ENCODE measurements at regions not wholly inside any gene's neighbourhood (a gene's known extent, or its start where the extent isn't known, plus 50 kb on each side); places are given as distances from the start of the nearest gene placed in this dataset.

- Histone ChIP-seq H3K79me2 (no peaks in the 10 kb centered on the region), H3K9me2 (replicated peaks; ENCODE audit: insufficient read depth) (no peaks in the 10 kb centered on the region), H3K9me3 (ENCODE audit: low read depth) (no peaks in the 10 kb centered on the region), H3K36me3 (replicated peaks; ENCODE audit: insufficient read depth, low read depth) (no peaks in the 10 kb centered on the region), H2AFZ (no peak overlapping the region), H3K4me1 (ENCODE audit: insufficient read depth) (no peaks in the 10 kb centered on the region), H4K20me1 (ENCODE audit: insufficient read depth, poor library complexity, severe bottlenecking) (no peaks in the 10 kb centered on the region), H3K4me2 (no peak overlapping the region), H3K4me3 (no peak overlapping the region), H3K27ac (no peak overlapping the region), H3K27me3 (no peaks in the 10 kb centered on the region)
- DNase-seq (ENCODE audit: low spot score) = no peak
- 76% methylated on average over 2 of the region's 2 CpGs for WGBS (ENCODE audit: low lambda C conversion rate, missing lambda C conversion rate)
- TF ChIP-seq EZH2phosphoT487 (IDR thresholded peaks at IDR 0.05; ENCODE audit: low read depth, severe bottlenecking, unreplicated experiment) (no peak), CTCF (IDR thresholded peaks at IDR 0.05; ENCODE audit: poor library complexity) (no peak), EZH2 (IDR thresholded peaks at IDR 0.05; ENCODE audit: borderline replicate concordance) (no peak)
Measured at GRCh38 chr7:125834421-125834820, 904.8 kb upstream of the POT1 start.

- Histone ChIP-seq H3K36me3 (replicated peaks; ENCODE audit: insufficient read depth, low read depth) (no peaks in the 10 kb centered on the region), H3K9me2 (replicated peaks; ENCODE audit: insufficient read depth) (no peaks in the 10 kb centered on the region), H3K9me3 (ENCODE audit: low read depth) (no peaks in the 10 kb centered on the region), H3K4me1 (ENCODE audit: insufficient read depth) (no peaks in the 10 kb centered on the region), H3K27ac (no peak overlapping the region), H2AFZ (no peak overlapping the region), H3K4me2 (no peak overlapping the region), H3K27me3 (no peaks in the 10 kb centered on the region), H3K79me2 (no peaks in the 10 kb centered on the region), H4K20me1 (ENCODE audit: insufficient read depth, poor library complexity, severe bottlenecking) (no peaks in the 10 kb centered on the region), H3K4me3 (no peak overlapping the region)
- no peak for DNase-seq (ENCODE audit: low spot score)
- no peak for TF ChIP-seq EZH2 (IDR thresholded peaks at IDR 0.05; ENCODE audit: borderline replicate concordance)
- no peak for TF ChIP-seq EZH2phosphoT487 (IDR thresholded peaks at IDR 0.05; ENCODE audit: low read depth, severe bottlenecking, unreplicated experiment)
- TF ChIP-seq CTCF (IDR thresholded peaks at IDR 0.05; ENCODE audit: poor library complexity) = no peak
- 80% methylated on average over 8 of the region's 8 CpGs for WGBS (ENCODE audit: low lambda C conversion rate, missing lambda C conversion rate)
Measured at GRCh38 chr7:125833839-125834238, 904.2 kb upstream of the POT1 start.

GRCh38 chr7:125830743-125831142 lies 901.1 kb upstream of the POT1 start:
- Histone ChIP-seq H3K27ac (no peak overlapping the region), H3K36me3 (replicated peaks; ENCODE audit: insufficient read depth, low read depth) (no peaks in the 10 kb centered on the region), H2AFZ (no peak overlapping the region), H3K9me3 (ENCODE audit: low read depth) (no peaks in the 10 kb centered on the region), H3K4me1 (ENCODE audit: insufficient read depth) (no peaks in the 10 kb centered on the region), H3K4me2 (no peak overlapping the region), H3K4me3 (no peak overlapping the region), H3K79me2 (no peaks in the 10 kb centered on the region), H3K9me2 (replicated peaks; ENCODE audit: insufficient read depth) (no peaks in the 10 kb centered on the region), H3K27me3 (no peaks in the 10 kb centered on the region), H4K20me1 (ENCODE audit: insufficient read depth, poor library complexity, severe bottlenecking) (no peaks in the 10 kb centered on the region)
- TF ChIP-seq CTCF (IDR thresholded peaks at IDR 0.05; ENCODE audit: poor library complexity) (no peak), EZH2phosphoT487 (IDR thresholded peaks at IDR 0.05; ENCODE audit: low read depth, severe bottlenecking, unreplicated experiment) (no peak), EZH2 (IDR thresholded peaks at IDR 0.05; ENCODE audit: borderline replicate concordance) (no peak)
- no peak for DNase-seq (ENCODE audit: low spot score)

- Histone ChIP-seq H3K9me3 (ENCODE audit: low read depth) (no peaks in the 10 kb centered on the region), H3K27me3 (no peaks in the 10 kb centered on the region), H3K9me2 (replicated peaks; ENCODE audit: insufficient read depth) (no peaks in the 10 kb centered on the region), H3K36me3 (replicated peaks; ENCODE audit: insufficient read depth, low read depth) (no peaks in the 10 kb centered on the region), H3K79me2 (no peaks in the 10 kb centered on the region), H2AFZ (no peak overlapping the region), H3K4me2 (no peak overlapping the region), H3K4me1 (ENCODE audit: insufficient read depth) (no peaks in the 10 kb centered on the region), H3K27ac (no peak overlapping the region), H3K4me3 (no peak overlapping the region), H4K20me1 (ENCODE audit: insufficient read depth, poor library complexity, severe bottlenecking) (no peaks in the 10 kb centered on the region)
- WGBS (ENCODE audit: low lambda C conversion rate, missing lambda C conversion rate) = 94% methylated on average over 3 of the region's 3 CpGs
- TF ChIP-seq CTCF (IDR thresholded peaks at IDR 0.05; ENCODE audit: poor library complexity) (no peak), EZH2phosphoT487 (IDR thresholded peaks at IDR 0.05; ENCODE audit: low read depth, severe bottlenecking, unreplicated experiment) (no peak), EZH2 (IDR thresholded peaks at IDR 0.05; ENCODE audit: borderline replicate concordance) (no peak)
- DNase-seq (ENCODE audit: low spot score) = no peak
Measured at GRCh38 chr7:125828153-125828700, 898.6 kb upstream of the POT1 start.

Measured in hepatocyte (in vitro differentiated cells).